ENCODE measurements at regions not wholly inside any gene's neighbourhood (a gene's known extent, or its start where the extent isn't known, plus 50 kb on each side); places are given as distances from the start of the nearest gene placed in this dataset.

GRCh38 chr2:192333642-192334041, 138.9 kb upstream of the TMEFF2 start:
- TF ChIP-seq CTCF (IDR thresholded peaks at IDR 0.05) (no peak), EZH2 (IDR thresholded peaks at IDR 0.05; ENCODE audit: borderline replicate concordance, insufficient read depth, low read depth, low read length, poor library complexity, severe bottlenecking) (no peak)

GRCh38 chr2:192328297-192328696, 133.6 kb upstream of the TMEFF2 start:
- ATAC-seq (ENCODE audit: low read depth) (no peak), DNase-seq (no peak)
- Histone ChIP-seq H3K4me3 (ENCODE audit: control extremely low read depth in 1 of 5, extremely low read depth in 1 of 5, insufficient read depth in 1 of 5, low read depth in 2 of 5, low read length in 4 of 5) (no peak overlapping the region), H4K20me1 (ENCODE audit: control insufficient read depth, insufficient read depth, low read length, poor library complexity, severe bottlenecking) (no peaks in the 10 kb centered on the region), H3K36me3 (replicated peaks in 1 of 2; ENCODE audit: control extremely low read depth in 1 of 2, control insufficient read depth in 1 of 2, extremely low read depth in 1 of 2, insufficient read depth in 2 of 2, low read length in 1 of 2) (no peaks in the 10 kb centered on the region), H3K9me3 (ENCODE audit: control extremely low read depth in 1 of 3, control insufficient read depth in 2 of 3, insufficient read depth in 1 of 3, low read length in 2 of 3) (no peaks in the 10 kb centered on the region), H3K9ac (ENCODE audit: low read length) (peak overlapping the region; percentile 8), H2AFZ (ENCODE audit: insufficient read depth, low read depth, low read length, poor library complexity, severe bottlenecking) (peak overlapping the region; percentile 9), H3K4me1 (ENCODE audit: control insufficient read depth in 2 of 2, insufficient read depth in 2 of 2, low read length in 2 of 2) (peaks cover 11 to 41% of the 10 kb centered on the region in 2 donors), H3K79me2 (ENCODE audit: control insufficient read depth, insufficient read depth, low read length) (no peaks in the 10 kb centered on the region), H3K27ac (ENCODE audit: low read length in 2 of 2) (peak overlapping the region in 1 of 2 donors; percentile 68), H3K27me3 (replicated peaks in 1 of 4; ENCODE audit: control extremely low read depth in 1 of 4, control insufficient read depth in 3 of 4, insufficient read depth in 4 of 4, low read length in 3 of 4) (no peaks in the 10 kb centered on the region), H3K4me2 (replicated peaks; ENCODE audit: low read depth, low read length, poor library complexity, severe bottlenecking) (peak overlapping the region; percentile 43)
- no peak overlapping the region for H3K27ac Mint-ChIP-seq
- no peaks in the 10 kb centered on the region for H3K9me3 Mint-ChIP-seq (ENCODE audit: insufficient read depth)
- peaks cover 15% of the 10 kb centered on the region for H3K4me1 Mint-ChIP-seq
- CTCF ChIA-PET = no interaction called here
- no peak overlapping the region for H3K4me3 Mint-ChIP-seq
- TF ChIP-seq EZH2 (IDR thresholded peaks at IDR 0.05; ENCODE audit: borderline replicate concordance, insufficient read depth, low read depth, low read length, poor library complexity, severe bottlenecking) (no peak), CTCF (IDR thresholded peaks at IDR 0.05) (no peak)
- WGBS (ENCODE audit: insufficient coverage) = no CpG with 5 or more reads among the region's 3 CpGs
- H3K27me3 Mint-ChIP-seq = no peaks in the 10 kb centered on the region
- POLR2A ChIA-PET = no interaction called here
- intact Hi-C loops (cut with micrococcal nuclease) = no loop called here

More at GRCh38 chr2:192333642-192334041, 138.9 kb upstream of the TMEFF2 start:
- no peaks in the 10 kb centered on the region for H3K27me3 ChIP-seq (replicated peaks in 1 of 4; ENCODE audit: control extremely low read depth in 1 of 4, control insufficient read depth in 3 of 4, insufficient read depth in 4 of 4, low read length in 3 of 4)
- ATAC-seq (ENCODE audit: low read depth) = no peak
- no peak overlapping the region for H2AFZ ChIP-seq (ENCODE audit: insufficient read depth, low read depth, low read length, poor library complexity, severe bottlenecking)
- H3K9me3 ChIP-seq (ENCODE audit: control extremely low read depth in 1 of 3, control insufficient read depth in 2 of 3, insufficient read depth in 1 of 3, low read length in 2 of 3) = peaks cover 0 to 1% (median 0%) of the 10 kb centered on the region in 3 donors
- H3K9ac ChIP-seq (ENCODE audit: low read length) = no peak overlapping the region
- H3K27ac Mint-ChIP-seq = no peak overlapping the region
- H3K36me3 ChIP-seq (replicated peaks in 1 of 2; ENCODE audit: control extremely low read depth in 1 of 2, control insufficient read depth in 1 of 2, extremely low read depth in 1 of 2, insufficient read depth in 2 of 2, low read length in 1 of 2) = no peaks in the 10 kb centered on the region
- no peaks in the 10 kb centered on the region for H3K79me2 ChIP-seq (ENCODE audit: control insufficient read depth, insufficient read depth, low read length)
- no peak overlapping the region for H3K4me2 ChIP-seq (replicated peaks; ENCODE audit: low read depth, low read length, poor library complexity, severe bottlenecking)
- no peak overlapping the region for H3K4me3 Mint-ChIP-seq
- no peak for DNase-seq
- H3K4me3 ChIP-seq (ENCODE audit: control extremely low read depth in 1 of 5, extremely low read depth in 1 of 5, insufficient read depth in 1 of 5, low read depth in 2 of 5, low read length in 4 of 5) = no peak overlapping the region
- no peaks in the 10 kb centered on the region for H3K4me1 Mint-ChIP-seq
- WGBS (ENCODE audit: insufficient coverage) = no CpG with 5 or more reads among the region's 6 CpGs
- POLR2A ChIA-PET = no interaction called here
- no peaks in the 10 kb centered on the region for H3K9me3 Mint-ChIP-seq (ENCODE audit: insufficient read depth)
- no peaks in the 10 kb centered on the region for H4K20me1 ChIP-seq (ENCODE audit: control insufficient read depth, insufficient read depth, low read length, poor library complexity, severe bottlenecking)
- intact Hi-C loops (cut with micrococcal nuclease) = no loop called here
- no peak overlapping the region for H3K27ac ChIP-seq (ENCODE audit: low read length in 2 of 2)
- H3K4me1 ChIP-seq (ENCODE audit: control insufficient read depth in 2 of 2, insufficient read depth in 2 of 2, low read length in 2 of 2) = peaks cover 0 to 16% of the 10 kb centered on the region in 2 donors
- CTCF ChIA-PET = no interaction called here
- H3K27me3 Mint-ChIP-seq = no peaks in the 10 kb centered on the region

Data from B cell (primary cell).